Colonic mucosa (tissue), 4 donors: ENCODE measurements at regions not wholly inside any gene's neighbourhood (a gene's known extent, or its start where the extent isn't known, plus 50 kb on each side); places are given as distances from the start of the nearest gene placed in this dataset.

Experiments used
- DNase-seq: peaks from one replicate; pipeline ENCODE4 v3.0.0-alpha.2; 2020
- H3K27ac ChIP-seq: fragments of 200-600 bp; one replicate; pipeline ENCODE4 v1.8.0; 2021
- H3K27me3 ChIP-seq: fragments of 200-600 bp; one replicate; pipeline ENCODE4 v1.8.0; 2021
- H3K36me3 ChIP-seq: fragments of 200-600 bp; one replicate; pipeline ENCODE4 v1.8.0; 2021
- H3K4me1 ChIP-seq: fragments of 200-600 bp; one replicate; pipeline ENCODE4 v1.8.0; 2021; ENCODE audit warnings: mild to moderate bottlenecking
- H3K4me3 ChIP-seq: fragments of 200-600 bp; one replicate; pipeline ENCODE4 v1.8.0; 2021
- H3K9ac ChIP-seq, 2 donors: one replicate each; pipeline ENCODE4 v1.7.0; 2013; ENCODE audit warnings: control low read depth in 2 of 2, low read depth in 2 of 2, low read length in 2 of 2
- H3K9me3 ChIP-seq: fragments of 200-600 bp; one replicate; pipeline ENCODE4 v1.8.0; 2021
- CTCF ChIP-seq: fragments of 200-600 bp; IDR thresholded peaks from one replicate; pipeline ENCODE4 v1.8.0; 2022; ENCODE audit warnings: antibody characterized with exemption, mild to moderate bottlenecking
- intact Hi-C: fragments of 100-400 bp; cut with DNase I; formaldehyde crosslinking; loops from one replicate; pipeline ENCODE4 v1.14.1; 2022
- donor health status: healthy.
- donor health status: DM: no; HTN: no; CAD: no.
- donor health status: DM: no; HTN: no; CAD: no.

GRCh38 chr12:131454418-131455217 lies 256.3 kb upstream of the SFSWAP start:
- TF ChIP-seq CTCF, result peak; percentile 52
- no peak for DNase-seq
- intact Hi-C loops, result loop anchor here (5.0 kb wide), 1 partner anchor 352 kb away; no protein-coding TSS in a partner anchor

GRCh38 chr12:131455218-131455506 lies 255.7 kb upstream of the SFSWAP start:
- Histone ChIP-seq H3K27ac (no peak overlapping the region), H3K4me1 (no peaks in the 10 kb centered on the region), H3K9ac (no peak overlapping the region), H3K27me3 (no peaks in the 10 kb centered on the region), H3K4me3 (no peak overlapping the region), H3K9me3 (no peaks in the 10 kb centered on the region), H3K36me3 (no peaks in the 10 kb centered on the region)
- DNase-seq, result no peak
- TF ChIP-seq CTCF, result no peak
- intact Hi-C loops, result no loop called here

More at GRCh38 chr12:131454418-131455217, 256.3 kb upstream of the SFSWAP start:
- H3K4me1 ChIP-seq, result no peaks in the 10 kb centered on the region
- no peak overlapping the region for H3K9ac ChIP-seq
- no peak overlapping the region for H3K4me3 ChIP-seq
- no peaks in the 10 kb centered on the region for H3K9me3 ChIP-seq
- H3K27me3 ChIP-seq, result no peaks in the 10 kb centered on the region
- no peaks in the 10 kb centered on the region for H3K36me3 ChIP-seq
- no peak overlapping the region for H3K27ac ChIP-seq

- H3K9ac ChIP-seq, result no peak overlapping the region
- H3K9me3 ChIP-seq, result no peaks in the 10 kb centered on the region
- H3K4me3 ChIP-seq, result no peak overlapping the region
- no peak for TF ChIP-seq CTCF
- intact Hi-C loops, result no loop called here
- H3K27ac ChIP-seq, result no peak overlapping the region
- no peaks in the 10 kb centered on the region for H3K36me3 ChIP-seq
- H3K4me1 ChIP-seq, result no peaks in the 10 kb centered on the region
- no peak for DNase-seq
- no peaks in the 10 kb centered on the region for H3K27me3 ChIP-seq
These were observed 255.2 kb upstream of the SFSWAP start for GRCh38 chr12:131455581-131456110.

GRCh38 chr12:131456301-131457027 lies 254.4 kb upstream of the SFSWAP start:
- TF ChIP-seq CTCF, result no peak
- no peak overlapping the region for H3K27ac ChIP-seq
- no peak overlapping the region for H3K4me3 ChIP-seq
- no peak overlapping the region for H3K9ac ChIP-seq
- H3K4me1 ChIP-seq, result no peaks in the 10 kb centered on the region
- no peaks in the 10 kb centered on the region for H3K36me3 ChIP-seq
- H3K27me3 ChIP-seq, result no peaks in the 10 kb centered on the region
- H3K9me3 ChIP-seq, result no peaks in the 10 kb centered on the region
- intact Hi-C loops, result no loop called here
- no peak for DNase-seq

- H3K36me3 ChIP-seq, result no peaks in the 10 kb centered on the region
- no peak overlapping the region for H3K27ac ChIP-seq
- H3K4me3 ChIP-seq, result no peak overlapping the region
- DNase-seq, result no peak
- TF ChIP-seq CTCF, result no peak
- H3K27me3 ChIP-seq, result no peaks in the 10 kb centered on the region
- no peak overlapping the region for H3K9ac ChIP-seq
- no peaks in the 10 kb centered on the region for H3K4me1 ChIP-seq
- no peaks in the 10 kb centered on the region for H3K9me3 ChIP-seq
- intact Hi-C loops, result no loop called here
These were observed 253.9 kb upstream of the SFSWAP start for GRCh38 chr12:131457028-131457310.
